ENCODE measurements at regions not wholly inside any gene's neighbourhood (a gene's known extent, or its start where the extent isn't known, plus 50 kb on each side); places are given as distances from the start of the nearest gene placed in this dataset.

DNA sequence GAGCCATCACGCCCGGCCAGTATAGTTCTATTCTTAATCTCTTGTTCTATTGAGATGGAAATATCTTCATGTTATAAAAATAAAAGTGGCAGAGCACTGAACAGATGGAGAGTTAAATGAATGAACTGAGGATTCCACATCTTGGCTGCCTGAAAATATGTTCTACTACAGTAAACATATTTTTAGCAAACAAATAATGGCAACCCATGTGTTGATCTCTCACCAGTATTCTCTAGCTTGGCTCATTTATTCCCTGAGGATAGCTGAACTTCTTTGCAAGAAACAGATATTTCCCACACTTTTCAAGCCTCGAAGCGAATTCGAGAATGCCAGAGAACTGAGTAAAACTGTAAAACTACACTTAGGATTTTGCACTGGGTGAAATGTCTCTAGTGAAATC lies 58.9 kb downstream of the DIRAS3 start:
- 71 to 85% (median 76%) methylated on average over 5 of the region's 5 CpGs for WGBS, 3 donors
- intact Hi-C loops (cut with DNase I): no loop called here

DNA sequence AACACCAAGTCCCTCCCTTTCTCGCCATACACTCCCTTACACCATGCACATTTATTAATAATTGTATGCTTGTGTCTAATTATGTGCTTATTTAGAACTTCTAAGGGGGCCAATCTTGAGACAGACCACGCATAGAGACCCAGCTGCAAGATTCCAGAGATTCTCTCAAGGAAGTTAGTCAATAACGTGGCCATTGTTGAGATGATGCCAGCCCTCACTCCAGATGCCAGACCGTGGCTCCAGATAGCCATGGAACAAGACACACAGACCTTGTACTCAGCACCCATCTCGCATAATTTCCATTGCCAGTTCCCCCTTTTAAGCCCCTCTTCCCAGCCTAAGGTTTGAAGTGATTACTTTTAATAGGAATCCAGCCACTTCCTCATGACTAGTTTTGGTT lies 62.4 kb downstream of the DIRAS3 start:
- no peak for DNase-seq
- ATAC-seq: no peak
- TF ChIP-seq, protein P1, sequence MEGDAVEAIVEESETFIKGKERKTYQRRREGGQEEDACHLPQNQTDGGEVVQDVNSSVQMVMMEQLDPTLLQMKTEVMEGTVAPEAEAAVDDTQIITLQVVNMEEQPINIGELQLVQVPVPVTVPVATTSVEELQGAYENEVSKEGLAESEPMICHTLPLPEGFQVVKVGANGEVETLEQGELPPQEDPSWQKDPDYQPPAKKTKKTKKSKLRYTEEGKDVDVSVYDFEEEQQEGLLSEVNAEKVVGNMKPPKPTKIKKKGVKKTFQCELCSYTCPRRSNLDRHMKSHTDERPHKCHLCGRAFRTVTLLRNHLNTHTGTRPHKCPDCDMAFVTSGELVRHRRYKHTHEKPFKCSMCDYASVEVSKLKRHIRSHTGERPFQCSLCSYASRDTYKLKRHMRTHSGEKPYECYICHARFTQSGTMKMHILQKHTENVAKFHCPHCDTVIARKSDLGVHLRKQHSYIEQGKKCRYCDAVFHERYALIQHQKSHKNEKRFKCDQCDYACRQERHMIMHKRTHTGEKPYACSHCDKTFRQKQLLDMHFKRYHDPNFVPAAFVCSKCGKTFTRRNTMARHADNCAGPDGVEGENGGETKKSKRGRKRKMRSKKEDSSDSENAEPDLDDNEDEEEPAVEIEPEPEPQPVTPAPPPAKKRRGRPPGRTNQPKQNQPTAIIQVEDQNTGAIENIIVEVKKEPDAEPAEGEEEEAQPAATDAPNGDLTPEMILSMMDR (IDR thresholded peaks at IDR 0.05): no peak
- no peaks in the 10 kb centered on the region for H3K9me3 ChIP-seq
- no peak overlapping the region for H3K4me3 ChIP-seq
- H3K4me1 ChIP-seq: no peaks in the 10 kb centered on the region
- intact Hi-C loops (cut with DNase I): no loop called here
- 66 to 76% (median 69%) methylated on average over 5 of the region's 5 CpGs for WGBS, 3 donors
- no peaks in the 10 kb centered on the region for H3K36me3 ChIP-seq (ENCODE audit: insufficient read depth in 1 of 2, low read depth in 1 of 2)
- no peaks in the 10 kb centered on the region for H3K27me3 ChIP-seq (ENCODE audit: insufficient read depth in 3 of 3, low read length in 2 of 3)
- H3K27ac ChIP-seq: no peak overlapping the region

More for the DNA sequence above, 58.9 kb downstream of the DIRAS3 start:
- Histone ChIP-seq H3K9me3 (peaks cover 11% of the 10 kb centered on the region), H3K27me3 (ENCODE audit: insufficient read depth in 3 of 3, low read length in 2 of 3) (no peaks in the 10 kb centered on the region), H3K4me3 (no peak overlapping the region), H3K27ac (no peak overlapping the region), H3K36me3 (ENCODE audit: insufficient read depth in 1 of 2, low read depth in 1 of 2) (no peaks in the 10 kb centered on the region), H3K4me1 (no peaks in the 10 kb centered on the region)
- ATAC-seq (no peak), DNase-seq (no peak)
- TF ChIP-seq, protein P1 (IDR thresholded peaks at IDR 0.05): no peak

DNA sequence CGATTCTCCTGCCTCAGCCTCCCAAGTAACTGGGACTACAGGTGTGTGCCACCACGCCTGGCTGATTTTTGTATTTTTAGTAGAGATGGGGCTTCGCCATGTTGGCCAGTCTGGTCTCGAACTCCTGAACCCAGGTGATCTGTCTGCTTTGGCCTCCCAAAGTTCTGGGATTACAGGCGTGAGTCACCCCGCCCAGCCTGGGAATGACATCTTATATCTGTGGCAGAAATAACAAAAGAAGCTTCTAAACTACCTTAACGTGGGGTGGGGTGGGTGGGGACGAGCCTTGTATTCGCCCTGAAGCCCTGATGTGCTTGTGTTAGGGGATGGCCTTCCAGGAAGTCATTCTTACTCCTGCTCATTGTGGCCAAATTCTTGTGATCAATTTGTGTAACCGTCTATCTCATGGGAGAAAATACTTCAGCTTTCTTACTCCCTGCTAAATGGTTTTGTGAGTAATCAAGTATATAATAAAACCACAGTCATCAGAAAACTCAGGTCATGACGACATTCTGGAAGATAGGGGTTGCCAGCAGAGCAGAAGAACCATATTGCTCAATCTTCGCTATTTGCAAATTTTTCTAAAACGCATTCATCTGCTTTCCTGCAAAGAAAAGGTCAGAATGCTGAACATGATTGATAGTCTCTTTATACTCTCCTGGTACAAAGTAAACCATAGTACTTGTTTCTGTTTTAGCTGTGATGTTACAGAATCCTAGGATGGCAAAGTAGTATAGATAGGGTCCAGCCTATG lies 63.2 kb downstream of the DIRAS3 start:
- no peak overlapping the region for H3K27ac ChIP-seq
- 87 to 89% (median 88%) methylated on average over 13 of the region's 13 CpGs for WGBS, 3 donors
- intact Hi-C loops (cut with DNase I): no loop called here

DNA sequence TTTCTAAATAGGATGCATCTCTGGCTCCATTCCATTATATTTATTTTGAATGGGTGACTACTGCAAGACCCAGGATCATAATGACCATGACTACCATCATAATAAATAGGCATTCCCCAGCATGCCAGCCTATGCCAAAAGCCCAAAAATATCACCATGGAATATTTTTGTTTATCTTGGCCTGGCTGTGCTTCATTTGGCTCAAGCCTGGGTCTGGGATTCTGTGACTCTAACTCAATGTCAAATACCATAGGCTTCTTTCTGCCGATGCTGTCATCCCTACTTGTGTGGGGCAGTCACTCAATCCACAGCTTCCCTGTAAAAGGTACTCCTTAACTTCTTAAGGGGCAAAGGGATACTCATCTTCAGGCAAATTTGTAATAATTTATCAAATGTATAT lies 66.6 kb downstream of the DIRAS3 start:
- no peak for ATAC-seq

More for the DNA sequence above, 63.2 kb downstream of the DIRAS3 start:
- no peak for ATAC-seq
- no peak for DNase-seq
- H3K4me3 ChIP-seq: no peak overlapping the region
- H3K4me1 ChIP-seq: no peaks in the 10 kb centered on the region
- no peaks in the 10 kb centered on the region for H3K27me3 ChIP-seq (ENCODE audit: insufficient read depth in 3 of 3, low read length in 2 of 3)
- TF ChIP-seq, protein P1 (IDR thresholded peaks at IDR 0.05): no peak
- no peaks in the 10 kb centered on the region for H3K36me3 ChIP-seq (ENCODE audit: insufficient read depth in 1 of 2, low read depth in 1 of 2)
- H3K9me3 ChIP-seq: no peaks in the 10 kb centered on the region

More for the DNA sequence above, 66.6 kb downstream of the DIRAS3 start:
- H3K27ac ChIP-seq: no peak overlapping the region
- no peak overlapping the region for H3K4me3 ChIP-seq
- WGBS, 3 donors: 21 to 28% (median 27%) methylated on average over 1 of the region's 1 CpG
- TF ChIP-seq, protein P1 (IDR thresholded peaks at IDR 0.05): no peak
- H3K36me3 ChIP-seq (ENCODE audit: insufficient read depth in 1 of 2, low read depth in 1 of 2): no peaks in the 10 kb centered on the region
- intact Hi-C loops (cut with DNase I): no loop called here
- DNase-seq: no peak
- H3K4me1 ChIP-seq: no peaks in the 10 kb centered on the region
- H3K27me3 ChIP-seq (ENCODE audit: insufficient read depth in 3 of 3, low read length in 2 of 3): no peaks in the 10 kb centered on the region
- H3K9me3 ChIP-seq: no peaks in the 10 kb centered on the region

All from psoas muscle (tissue), 7 donors.